Endothelial cell of umbilical vein (primary cell): ENCODE measurements at regions not wholly inside any gene's neighbourhood (a gene's known extent, or its start where the extent isn't known, plus 50 kb on each side); places are given as distances from the start of the nearest gene placed in this dataset.

Experiments used
- BruUV-seq: library from RNA; stranded (reverse); fragments of 400-500 nt; replicated peaks from 2 replicates; lab custom pipeline; 2021; lab: Mats Ljungman, UMichigan
- CTCF ChIA-PET: fragments of 300-600, 350-600 bp; sonication (Branson Sonifier 250); formaldehyde crosslinking; loops from one replicate; lab custom pipeline; 2021; ENCODE audit warnings: antibody characterized with exemption, inconsistent platforms; lab: Charles Lee
- POLR2A ChIA-PET: fragments of 300-600, 350-600 bp; sonication (Branson Sonifier 250); formaldehyde crosslinking; loops from one replicate; lab custom pipeline; 2021; ENCODE audit warnings: antibody characterized with exemption, inconsistent platforms; lab: Charles Lee
- DNase-seq: peaks from one replicate; pipeline ENCODE4 v3.0.0-alpha.2; 2011; ENCODE audit warnings: low read depth, low spot score
- FAIRE-seq: peaks from 2 replicates; lab custom pipeline; 2011; peaks lifted over from hg19 to GRCh38; lab: Jason Lieb, UNC
- H2AFZ ChIP-seq: 2 replicates; pipeline ENCODE4 v1.6.0; 2012; ENCODE audit warnings: low read depth, low read length, control low read depth, inconsistent platforms
- H3K27ac ChIP-seq: 2 replicates; pipeline ENCODE4 v1.5.1; 2011; ENCODE audit warnings: low read depth, mild to moderate bottlenecking, control low read depth, low read length, moderate library complexity; ENCODE audit not compliant: insufficient read depth
- H3K27me3 ChIP-seq, 2 experiments: 2 replicates each; pipeline versions ENCODE4 v1.6.0 to v1.6.1; 2011; ENCODE audit warnings: low read length in 2 of 2, mixed read lengths in 1 of 2; ENCODE audit not compliant: control insufficient read depth in 2 of 2, insufficient read depth in 2 of 2
- H3K36me3 ChIP-seq, 2 experiments: 2 replicates in 1 of 2; 3 replicates in 1 of 2; pipeline ENCODE4 v1.5.1; 2011; ENCODE audit warnings: low read length in 2 of 2, mild to moderate bottlenecking in 1 of 2, moderate library complexity in 1 of 2; ENCODE audit not compliant: control insufficient read depth in 2 of 2, insufficient read depth in 2 of 2; ENCODE audit errors: extremely low read depth in 1 of 2
- H3K4me1 ChIP-seq: 3 replicates; pipeline ENCODE4 v1.5.1; 2011; ENCODE audit warnings: mild to moderate bottlenecking, low read length; ENCODE audit not compliant: control insufficient read depth, insufficient read depth; ENCODE audit errors: extremely low read depth
- H3K4me2 ChIP-seq: 2 replicates; pipeline ENCODE4 v1.6.1; 2011; ENCODE audit warnings: low read length, control low read depth, mixed read lengths; ENCODE audit not compliant: insufficient read depth
- H3K4me3 ChIP-seq, 3 experiments: fragments of 200-600 bp in 1 of 3; sonication (generic), shearing (Covaris generic) in 1 of 3; replicated peaks in 1 of 3; 2 replicates each; pipeline ENCODE4 v1.5.1; 2011 to 2016; ENCODE audit warnings: control low read depth in 3 of 3, low read length in 3 of 3, mild to moderate bottlenecking in 2 of 3, inconsistent platforms in 1 of 3, low read depth in 1 of 3, moderate library complexity in 1 of 3; ENCODE audit not compliant: insufficient read depth in 1 of 3
- H3K79me2 ChIP-seq: 2 replicates; pipeline ENCODE4 v1.6.0; 2012; ENCODE audit warnings: low read length, inconsistent platforms; ENCODE audit not compliant: control insufficient read depth, insufficient read depth
- H3K9ac ChIP-seq: replicated peaks from 2 replicates; pipeline ENCODE3; 2011; ENCODE audit warnings: low read length, control low read depth; ENCODE audit not compliant: insufficient read depth; ENCODE audit errors: extremely low read depth
- H3K9me1 ChIP-seq: replicated peaks from 3 replicates; pipeline ENCODE4 v1.6.0; 2011; ENCODE audit warnings: mild to moderate bottlenecking, low read length; ENCODE audit not compliant: control insufficient read depth, insufficient read depth; ENCODE audit errors: extremely low read depth
- H3K9me3 ChIP-seq: replicated peaks from 2 replicates; pipeline ENCODE4 v1.5.1; 2012; ENCODE audit warnings: low read length, inconsistent platforms; ENCODE audit not compliant: control insufficient read depth, insufficient read depth
- H4K20me1 ChIP-seq: replicated peaks from 2 replicates; pipeline ENCODE3; 2011; ENCODE audit warnings: mild to moderate bottlenecking, low read length; ENCODE audit not compliant: control insufficient read depth, insufficient read depth; ENCODE audit errors: extremely low read depth
- CTCF ChIP-seq, 2 donors: IDR thresholded peaks; 1 replicate in 1 of 2; 2 replicates in 1 of 2; pipeline ENCODE4 v1.5.1; 2011; ENCODE audit warnings: low read length in 2 of 2, mild to moderate bottlenecking in 2 of 2, moderate library complexity in 2 of 2, control low read depth in 1 of 2, inconsistent platforms in 1 of 2, low read depth in 1 of 2; ENCODE audit not compliant: insufficient read depth in 1 of 2; ENCODE audit errors: extremely low read depth in 1 of 2
- EZH2 ChIP-seq: IDR thresholded peaks from 2 replicates; pipeline ENCODE4 v1.6.1; 2012; ENCODE audit warnings: borderline replicate concordance, low read depth, mild to moderate bottlenecking, moderate library complexity, low read length, inconsistent platforms; ENCODE audit not compliant: severe bottlenecking
- FOS ChIP-seq: IDR thresholded peaks from 2 replicates; pipeline ENCODE4 v1.6.1; 2011; ENCODE audit warnings: mild to moderate bottlenecking, low read length, moderate library complexity, borderline replicate concordance; ENCODE audit not compliant: insufficient read depth
- GATA2 ChIP-seq: IDR thresholded peaks from 2 replicates; pipeline ENCODE4 v1.7.0; 2011; ENCODE audit warnings: low read depth, mild to moderate bottlenecking, moderate library complexity, mixed read lengths, low read length; ENCODE audit not compliant: insufficient read length, insufficient read depth
- JUN ChIP-seq: IDR thresholded peaks from 2 replicates; pipeline ENCODE4 v1.6.1; 2011; ENCODE audit warnings: borderline replicate concordance, low read depth; ENCODE audit not compliant: insufficient read length, insufficient read depth
- MAX ChIP-seq: IDR thresholded peaks from 2 replicates; pipeline ENCODE4 v1.6.1; 2011; ENCODE audit not compliant: insufficient read depth, insufficient read length
- MYC ChIP-seq: IDR thresholded peaks from one replicate; pipeline ENCODE4 v1.6.1; 2011; ENCODE audit warnings: mild to moderate bottlenecking, low read depth, low read length
- POLR2A ChIP-seq: IDR thresholded peaks from 2 replicates; pipeline ENCODE4 v1.6.1; 2012; ENCODE audit warnings: low read depth, mild to moderate bottlenecking, control low read depth, low read length
- POLR2AphosphoS5 ChIP-seq: IDR thresholded peaks from 2 replicates; pipeline ENCODE4 v1.6.1; 2012; ENCODE audit warnings: low read depth, mild to moderate bottlenecking, control low read depth, low read length, moderate library complexity; ENCODE audit not compliant: insufficient read depth
- dilution Hi-C: fragments of 300-500 bp; cut with MboI; formaldehyde crosslinking; loops from one replicate; pipeline ENCODE4 v1.15.0; 2019; ENCODE audit warnings: low sequenced_read_pairs; ENCODE audit not compliant: extremely low pct_ligation_motif_present
- intact Hi-C: fragments of 100-400 bp; cut with micrococcal nuclease; formaldehyde crosslinking; loops from one replicate; pipeline ENCODE4 v1.10.0; 2022

GRCh38 chr9:118414676-118415075, 710.5 kb downstream of the TLR4 start:
- dilution Hi-C loops (no loop called here), intact Hi-C loops (no loop called here)

More at GRCh38 chr9:118414676-118415075, 710.5 kb downstream of the TLR4 start:
- no peaks in the 10 kb centered on the region for H4K20me1 ChIP-seq
- no peaks in the 10 kb centered on the region for H3K79me2 ChIP-seq
- DNase-seq (no peak), FAIRE-seq (no peak)
- no peaks in the 10 kb centered on the region for H3K9me3 ChIP-seq
- H3K4me1 ChIP-seq, result no peaks in the 10 kb centered on the region
- no TSS peak for BruUV-seq
- no peak overlapping the region for H2AFZ ChIP-seq
- CTCF ChIA-PET, result no interaction called here
- H3K27ac ChIP-seq, result no peak overlapping the region
- POLR2A ChIA-PET, result no interaction called here
- TF ChIP-seq GATA2 (no peak), MYC (no peak), MAX (no peak), CTCF (IDR thresholded peaks at IDR 0.05; ENCODE audit: extremely low read depth in 1 of 2, insufficient read depth in 1 of 2, low read depth in 1 of 2, low read length in 2 of 2) (no peak), FOS (no peak), EZH2 (no peak), POLR2AphosphoS5 (no peak), JUN (no peak), POLR2A (no peak)
- H3K4me2 ChIP-seq, result no peak overlapping the region
- no peaks in the 10 kb centered on the region for H3K27me3 ChIP-seq
- H3K4me3 ChIP-seq, result no peak overlapping the region
- no peak overlapping the region for H3K9ac ChIP-seq
- no peaks in the 10 kb centered on the region for H3K9me1 ChIP-seq
- H3K36me3 ChIP-seq, result no peaks in the 10 kb centered on the region
